ENCODE measurements at regions not wholly inside any gene's neighbourhood (a gene's known extent, or its start where the extent isn't known, plus 50 kb on each side); places are given as distances from the start of the nearest gene placed in this dataset.
"Not testable (repeated sequence)": the region's sequence is repeated elsewhere in the genome, so short reads cannot be mapped to it uniquely, and the experiment has no call there.

DNA sequence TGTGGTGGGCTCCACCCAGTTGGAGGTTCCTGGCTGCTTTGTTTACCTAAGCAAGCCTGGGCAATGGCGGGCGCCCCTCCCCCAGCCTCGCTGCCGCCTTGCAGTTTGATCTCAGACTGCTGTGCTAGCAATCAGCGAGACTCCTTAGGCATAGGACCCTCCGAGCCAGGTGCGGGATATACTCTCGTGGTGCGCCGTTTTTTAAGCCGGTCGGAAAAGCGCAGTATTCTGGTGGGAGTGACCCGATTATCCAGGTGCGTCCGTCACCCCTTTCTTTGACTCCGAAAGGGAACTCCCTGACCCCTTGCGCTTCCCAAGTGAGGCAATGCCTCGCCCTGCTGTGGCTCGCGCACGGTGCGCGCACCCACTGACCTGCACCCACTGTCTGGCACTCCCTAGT lies 1719.9 kb downstream of the BRINP3 start:
- TF ChIP-seq, protein P1, sequence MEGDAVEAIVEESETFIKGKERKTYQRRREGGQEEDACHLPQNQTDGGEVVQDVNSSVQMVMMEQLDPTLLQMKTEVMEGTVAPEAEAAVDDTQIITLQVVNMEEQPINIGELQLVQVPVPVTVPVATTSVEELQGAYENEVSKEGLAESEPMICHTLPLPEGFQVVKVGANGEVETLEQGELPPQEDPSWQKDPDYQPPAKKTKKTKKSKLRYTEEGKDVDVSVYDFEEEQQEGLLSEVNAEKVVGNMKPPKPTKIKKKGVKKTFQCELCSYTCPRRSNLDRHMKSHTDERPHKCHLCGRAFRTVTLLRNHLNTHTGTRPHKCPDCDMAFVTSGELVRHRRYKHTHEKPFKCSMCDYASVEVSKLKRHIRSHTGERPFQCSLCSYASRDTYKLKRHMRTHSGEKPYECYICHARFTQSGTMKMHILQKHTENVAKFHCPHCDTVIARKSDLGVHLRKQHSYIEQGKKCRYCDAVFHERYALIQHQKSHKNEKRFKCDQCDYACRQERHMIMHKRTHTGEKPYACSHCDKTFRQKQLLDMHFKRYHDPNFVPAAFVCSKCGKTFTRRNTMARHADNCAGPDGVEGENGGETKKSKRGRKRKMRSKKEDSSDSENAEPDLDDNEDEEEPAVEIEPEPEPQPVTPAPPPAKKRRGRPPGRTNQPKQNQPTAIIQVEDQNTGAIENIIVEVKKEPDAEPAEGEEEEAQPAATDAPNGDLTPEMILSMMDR (IDR thresholded peaks at IDR 0.05; ENCODE audit: low read length), result not testable (repeated sequence)
- TF ChIP-seq EZH2 (IDR thresholded peaks at IDR 0.05; ENCODE audit: borderline replicate concordance, low read length), result not testable (repeated sequence)
